Right renal cortex interstitium (tissue), 3 donors: ENCODE measurements at regions not wholly inside any gene's neighbourhood (a gene's known extent, or its start where the extent isn't known, plus 50 kb on each side); places are given as distances from the start of the nearest gene placed in this dataset.

Experiments used
- DNase-seq, 3 donors: peaks; one replicate each; pipeline ENCODE4 v3.0.0-alpha.2; 2013; ENCODE audit warnings: low read depth in 3 of 3, low spot score in 2 of 3

DNA sequence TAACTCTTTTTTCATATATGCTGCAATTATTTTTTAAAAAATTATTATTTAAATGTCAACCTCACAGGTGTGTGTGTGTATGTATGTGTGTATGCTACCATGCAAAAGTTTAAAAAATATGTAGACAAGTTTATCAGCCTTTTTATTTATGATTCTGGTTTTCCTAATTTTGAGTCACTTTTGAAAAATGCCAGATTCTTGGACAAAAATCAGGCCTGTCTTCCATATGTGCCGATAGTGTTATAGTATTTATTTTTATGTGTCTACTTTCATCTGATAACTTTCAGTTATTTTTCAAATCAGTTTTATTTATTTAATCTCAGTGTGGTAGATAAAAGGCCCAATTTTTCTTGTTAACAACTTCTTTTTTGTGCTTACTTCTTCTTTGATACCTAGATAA lies 176.2 kb downstream of the RDH14 start:
- DNase-seq: no peak

DNA sequence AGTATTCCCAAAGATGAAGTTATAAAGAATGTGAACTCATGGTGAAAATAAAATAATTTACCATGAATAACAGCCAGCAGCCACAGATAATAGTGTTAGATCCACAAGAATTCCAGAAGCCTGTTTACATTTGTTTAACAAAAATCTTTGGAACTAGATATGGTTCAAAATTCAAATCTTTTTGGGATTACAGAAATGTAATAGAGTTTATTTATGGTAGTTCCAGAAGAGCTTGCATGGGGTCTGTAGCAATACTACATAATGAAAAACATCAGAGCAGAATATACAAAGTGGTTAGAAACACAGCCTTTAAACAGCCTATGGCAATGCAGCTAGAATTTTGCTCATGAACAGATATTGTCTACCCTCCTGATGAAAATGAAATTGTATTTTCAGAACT lies 179.1 kb downstream of the RDH14 start:
- no peak for DNase-seq

DNA sequence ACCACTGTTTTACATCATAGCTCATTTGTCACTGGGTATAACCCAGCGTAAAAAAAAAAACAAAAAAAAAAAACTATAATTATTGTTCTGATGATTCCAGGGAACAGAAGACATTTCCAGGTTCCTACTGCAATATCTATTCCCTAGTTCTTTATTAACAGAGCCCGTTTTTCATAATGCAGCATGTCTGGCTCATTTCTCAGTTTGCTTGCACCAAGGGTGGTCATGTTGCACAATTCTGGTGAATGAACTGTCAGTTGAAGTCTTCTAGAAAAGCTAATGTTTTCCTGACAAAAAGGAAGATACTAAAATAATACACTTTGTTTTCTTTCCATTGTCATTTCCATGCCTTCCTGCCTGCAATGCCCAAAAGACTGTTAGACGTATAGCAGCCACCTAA lies 180.1 kb downstream of the RDH14 start:
- DNase-seq: no peak

DNA sequence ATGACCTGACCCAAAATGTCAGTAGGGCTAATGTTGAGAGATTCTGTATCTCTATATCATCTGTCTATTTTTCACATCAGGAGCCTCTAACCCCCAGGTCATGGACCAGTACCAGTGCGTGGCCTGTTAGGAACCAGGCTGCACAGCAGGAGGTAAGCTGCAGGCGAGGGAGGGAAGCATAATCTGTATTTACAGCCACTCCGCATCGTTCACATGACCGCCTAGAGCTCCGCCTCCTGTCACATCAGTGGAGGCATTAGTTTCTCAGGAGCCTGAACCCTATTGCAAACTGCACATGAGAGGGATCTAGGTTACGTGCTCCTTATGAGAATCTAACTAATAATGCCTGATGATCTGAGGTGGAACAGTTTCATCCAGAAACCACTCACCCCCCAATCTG lies 180.6 kb downstream of the RDH14 start:
- no peak for DNase-seq

DNA sequence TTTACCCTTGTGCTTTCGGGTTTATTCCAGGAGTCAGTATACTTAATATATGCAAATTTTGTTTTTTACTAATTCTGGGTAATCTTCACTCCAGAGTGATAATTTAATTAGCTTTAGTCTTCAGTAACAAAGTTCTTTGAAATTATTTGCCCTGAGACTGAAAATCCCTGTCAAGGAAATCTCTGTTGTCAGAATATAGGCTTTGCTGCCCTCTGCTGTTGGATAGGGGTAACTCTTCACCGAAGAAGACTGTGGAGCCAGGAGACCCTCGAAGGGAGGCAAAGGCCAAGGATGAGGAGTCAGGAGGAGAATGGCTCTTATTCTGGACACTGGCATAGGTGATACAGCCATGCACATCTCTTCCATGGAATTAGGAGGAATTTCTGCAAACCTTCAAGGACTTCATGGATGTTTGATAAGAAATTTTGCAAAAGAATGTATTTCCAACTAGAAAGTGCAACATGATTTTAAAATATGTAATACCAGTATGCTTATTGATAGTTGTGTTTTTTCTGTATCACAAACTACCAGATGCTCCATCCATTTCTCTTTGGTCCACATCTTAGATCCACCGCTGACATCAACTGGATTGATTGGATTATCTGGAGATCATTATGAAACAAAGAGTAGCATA lies 182.3 kb downstream of the RDH14 start:
- DNase-seq: no peak

DNA sequence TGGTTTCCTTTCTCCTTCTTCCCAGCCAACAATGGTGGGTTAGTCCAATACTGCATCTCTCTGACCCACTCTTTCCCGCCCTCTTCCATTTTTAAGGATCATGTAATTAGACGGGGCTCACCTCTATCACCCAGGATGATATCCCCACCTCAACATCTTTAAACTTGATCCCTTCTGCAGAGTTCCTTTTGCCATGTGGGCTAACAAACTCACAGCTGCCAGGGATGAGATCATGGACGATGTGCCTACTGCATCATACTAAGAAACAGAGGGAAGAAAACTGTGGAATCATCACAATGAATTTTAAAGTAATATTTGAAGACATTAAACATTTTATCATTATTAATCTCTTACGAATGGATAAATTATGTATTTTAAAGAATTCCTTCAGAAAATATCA lies 183.5 kb downstream of the RDH14 start:
- no peak for DNase-seq

DNA sequence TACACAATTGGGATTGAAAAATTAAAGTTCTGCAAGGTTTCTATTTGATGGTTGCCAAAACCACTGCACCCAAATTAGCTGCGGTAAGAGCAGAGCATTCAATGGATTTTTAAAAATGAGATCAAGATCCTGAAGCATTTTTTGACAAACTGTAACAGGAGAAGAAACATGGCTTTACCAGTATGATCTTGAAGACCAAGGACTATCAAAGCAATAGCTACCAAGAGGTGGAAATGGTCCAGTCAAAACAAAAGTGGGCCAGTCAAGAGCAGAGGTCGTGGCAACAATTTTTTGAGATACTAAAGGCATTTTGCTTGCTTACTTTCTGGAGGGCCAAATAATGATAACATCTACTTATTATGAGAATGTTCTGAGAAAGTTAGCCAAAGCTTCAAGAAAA lies 186.8 kb downstream of the RDH14 start:
- DNase-seq: no peak

DNA sequence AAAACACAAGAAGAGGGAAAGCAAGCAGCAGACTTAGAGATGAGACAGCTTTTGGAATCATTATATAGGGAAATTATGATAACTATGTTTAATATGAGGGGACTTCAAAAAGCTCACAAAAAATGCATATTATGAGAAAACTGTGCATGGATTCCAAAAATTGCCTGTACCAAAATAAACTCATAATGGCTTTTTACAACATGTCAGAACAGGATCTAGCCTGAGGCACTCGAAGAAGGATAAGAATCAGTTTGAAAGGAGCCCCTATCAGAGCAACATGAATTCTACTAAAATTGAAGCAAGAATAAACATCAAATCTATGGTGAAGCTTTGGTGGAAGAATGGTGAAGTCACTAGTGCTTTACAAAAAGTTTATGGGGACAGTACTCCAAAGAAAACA lies 187.4 kb downstream of the RDH14 start:
- DNase-seq: no peak

DNA sequence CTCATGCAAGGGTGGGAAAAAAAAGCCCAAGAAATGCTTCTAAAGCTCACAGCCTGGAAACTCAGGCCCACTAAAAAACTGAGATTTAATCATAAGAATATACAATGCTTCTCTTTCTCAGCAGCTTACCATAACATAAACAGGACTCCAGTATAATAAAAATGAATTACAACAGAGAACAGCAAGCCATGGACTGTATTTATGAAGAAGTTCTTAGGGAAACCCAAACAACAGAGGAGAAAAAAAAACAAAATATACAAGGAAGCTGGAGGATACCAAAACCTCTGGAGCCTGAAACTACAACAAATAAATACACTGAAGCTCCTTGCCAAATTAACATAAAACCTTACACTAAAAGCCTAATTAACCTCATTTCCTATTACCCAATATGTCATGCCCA lies 187.8 kb downstream of the RDH14 start:
- DNase-seq: peak in 1 of 3 donors; percentile 36

DNA sequence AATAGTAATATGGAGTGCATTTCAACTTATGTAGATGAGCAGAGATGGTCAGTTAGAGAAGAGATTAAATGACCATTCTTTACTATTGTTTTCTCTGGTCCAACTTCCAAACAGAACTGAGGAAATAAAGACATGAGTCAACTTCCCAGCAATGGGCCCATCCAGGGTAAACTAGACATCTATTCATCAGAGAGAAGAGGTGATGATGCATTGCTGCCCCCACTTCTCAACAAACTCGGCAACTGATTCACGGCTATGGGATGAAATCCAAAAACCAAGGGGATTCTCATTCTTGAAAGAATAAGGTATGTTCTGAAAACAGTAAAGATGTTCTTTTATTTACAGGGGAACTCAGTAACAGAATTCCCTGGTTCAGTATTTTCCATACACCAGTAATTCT lies 190.7 kb downstream of the RDH14 start:
- DNase-seq: no peak

DNA sequence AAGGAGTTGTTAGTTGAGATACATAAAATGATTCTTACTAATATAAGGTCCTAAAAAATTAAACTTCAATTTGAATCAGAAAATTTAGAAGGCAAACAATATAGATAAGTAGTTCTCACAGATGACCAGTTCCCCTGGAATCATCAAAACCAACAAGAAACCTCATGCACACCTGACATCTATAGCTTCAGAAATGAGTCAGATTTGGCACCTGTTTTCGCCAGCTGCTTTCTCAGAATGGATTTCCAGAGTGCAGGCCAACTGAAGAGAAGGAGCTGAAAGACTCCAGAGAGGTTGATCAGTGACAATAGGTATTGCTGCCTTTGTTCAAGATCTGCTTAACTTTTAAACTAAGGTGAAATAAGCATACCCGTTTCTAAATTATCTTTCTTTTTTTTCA lies 192.4 kb downstream of the RDH14 start:
- DNase-seq: no peak

DNA sequence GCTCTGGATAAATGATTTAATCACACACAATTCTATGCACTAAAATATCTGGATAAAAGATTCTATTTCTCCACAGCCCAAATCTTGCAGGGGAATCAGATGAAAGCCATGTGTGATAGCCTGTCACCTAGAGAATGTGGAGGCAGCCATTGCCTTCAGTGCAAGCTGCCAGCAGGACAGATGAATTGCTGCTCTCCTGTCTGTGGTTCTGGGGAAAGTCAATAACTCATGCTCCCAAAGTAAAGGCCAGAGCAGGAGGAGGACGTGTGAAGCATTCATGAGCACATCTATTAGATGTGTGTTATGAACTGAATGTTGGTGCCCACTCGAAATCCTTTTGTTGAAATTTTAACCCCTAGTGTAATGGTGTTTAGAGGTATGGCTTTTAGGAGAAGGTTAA lies 195.1 kb downstream of the RDH14 start:
- no peak for DNase-seq

DNA sequence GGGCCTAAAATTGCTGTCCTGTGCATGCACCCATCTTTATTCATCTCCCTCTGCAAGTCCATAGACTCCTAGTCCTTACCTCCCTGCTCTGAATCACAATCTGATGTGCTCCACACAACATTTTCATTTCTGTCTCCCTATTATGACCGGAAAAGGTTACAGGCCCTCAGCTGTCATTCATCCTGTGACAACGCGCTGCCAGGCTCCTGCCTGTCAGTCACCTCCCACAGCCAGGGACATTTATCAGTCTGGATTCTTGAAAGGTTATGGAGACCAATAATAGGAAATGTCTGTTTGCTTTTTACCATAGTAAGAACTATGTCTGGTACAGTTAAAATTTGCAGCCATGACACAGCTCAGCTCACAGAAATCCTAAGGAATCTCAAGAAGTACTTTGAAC lies 197.1 kb downstream of the RDH14 start:
- no peak for DNase-seq

DNA sequence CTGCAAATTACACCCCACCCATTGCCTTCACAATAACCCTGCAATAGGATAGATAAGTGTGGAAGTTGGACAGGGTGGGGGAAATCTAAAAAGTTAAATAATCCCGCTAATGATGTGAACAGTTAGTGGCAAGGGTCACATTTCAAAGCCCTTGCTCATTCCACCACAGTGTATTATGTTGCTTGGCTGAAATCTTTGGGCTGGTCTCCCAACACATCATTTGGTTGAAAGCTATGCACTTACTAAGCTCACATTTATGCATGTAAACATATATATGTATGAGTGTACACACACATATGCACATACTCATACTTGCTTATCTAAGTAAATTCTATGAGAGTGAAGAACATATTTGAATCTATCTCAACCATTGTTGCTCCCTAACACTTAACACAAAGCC lies 197.8 kb downstream of the RDH14 start:
- no peak for DNase-seq

DNA sequence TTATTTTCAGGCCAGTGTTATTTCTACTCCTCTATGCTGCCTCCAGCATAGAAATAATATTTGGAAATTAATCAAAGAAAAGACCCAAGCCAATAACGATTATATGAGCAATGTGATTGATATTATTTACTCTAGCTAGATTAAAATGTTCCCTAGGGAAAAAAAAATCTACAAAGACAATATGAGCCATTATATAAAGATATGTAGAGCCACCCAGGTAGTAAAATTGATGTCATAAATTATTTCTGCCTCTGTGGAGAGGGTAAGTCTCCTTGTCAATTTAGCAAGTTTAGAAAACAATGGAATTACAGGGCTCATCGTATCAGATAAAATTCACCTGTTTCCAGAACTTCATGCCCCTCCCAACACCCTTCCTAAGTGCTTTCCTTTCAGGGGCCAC lies 202.9 kb downstream of the RDH14 start:
- no peak for DNase-seq

DNA sequence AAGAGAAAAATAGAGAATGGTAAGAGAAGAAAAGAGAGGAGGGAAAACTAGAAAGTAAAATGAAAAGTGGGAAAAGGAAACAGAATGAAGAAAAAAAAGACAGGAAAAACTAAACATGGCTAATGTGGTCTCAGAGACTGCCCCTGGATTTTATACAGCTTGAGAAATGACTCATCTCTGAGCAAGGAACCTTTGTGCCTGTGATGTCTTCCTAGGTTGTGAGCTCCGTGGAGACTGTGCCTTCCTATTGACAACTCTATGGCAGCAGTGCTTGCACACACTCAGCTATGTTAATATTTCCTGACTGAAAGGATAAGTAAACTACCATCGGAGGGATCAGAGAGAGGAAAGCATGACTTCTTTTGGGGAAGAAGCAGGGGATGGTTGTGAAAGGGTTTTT lies 203.8 kb downstream of the RDH14 start:
- DNase-seq: no peak

DNA sequence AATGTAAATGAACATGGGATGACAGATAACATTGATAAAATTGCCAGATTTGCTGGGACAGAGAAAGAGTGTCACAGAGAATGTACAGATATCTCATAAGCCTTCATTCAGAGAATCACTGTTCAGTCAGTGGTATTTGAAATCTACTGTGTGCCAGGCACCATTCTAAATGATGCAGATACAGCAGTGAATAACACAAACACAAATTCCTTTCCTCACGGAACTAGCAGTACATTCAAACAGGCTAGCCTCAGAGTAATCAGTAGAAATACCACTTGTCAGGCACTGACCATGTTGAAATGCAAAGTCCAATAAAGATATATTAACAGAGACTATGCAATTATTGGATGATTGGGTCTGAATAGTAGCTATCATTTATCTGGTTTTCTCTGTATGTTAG lies 211.0 kb downstream of the RDH14 start:
- no peak for DNase-seq

DNA sequence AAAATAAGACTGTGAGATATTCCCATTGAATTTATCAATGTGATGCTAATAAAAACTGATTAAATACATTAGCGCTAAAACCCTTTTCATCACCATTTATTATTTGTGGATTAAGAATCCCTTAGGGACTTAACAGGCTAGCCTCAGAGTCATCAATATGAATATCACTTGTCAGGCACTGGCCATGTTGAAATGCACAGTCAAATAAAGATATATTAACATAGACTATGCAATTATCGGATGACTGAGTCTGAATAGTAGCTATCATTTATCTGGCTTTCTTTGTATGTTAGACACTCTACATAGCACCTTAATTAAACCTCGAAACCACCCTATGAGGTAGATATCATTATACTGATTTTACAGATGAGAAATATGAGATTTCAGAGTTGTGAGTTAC lies 213.6 kb downstream of the RDH14 start:
- DNase-seq: no peak

DNA sequence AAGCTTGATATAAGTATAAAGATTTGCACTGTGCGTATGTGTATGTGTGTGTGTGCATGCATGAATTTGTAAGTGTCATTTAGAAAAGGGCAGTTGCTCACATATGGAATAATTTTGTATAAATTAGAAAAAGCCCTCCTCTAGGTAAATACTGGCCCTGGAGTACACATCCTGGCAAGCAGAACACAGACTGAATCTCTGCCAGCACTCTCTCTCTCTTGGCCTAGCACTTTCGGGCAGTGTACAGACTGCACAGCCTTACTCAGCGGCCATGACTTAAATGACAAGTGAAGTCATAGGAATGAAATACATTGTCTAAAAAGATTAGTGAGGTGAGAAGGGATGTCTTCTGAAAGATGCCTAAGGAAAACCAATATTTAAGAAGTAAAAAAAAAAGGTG lies 214.1 kb downstream of the RDH14 start:
- DNase-seq: no peak

DNA sequence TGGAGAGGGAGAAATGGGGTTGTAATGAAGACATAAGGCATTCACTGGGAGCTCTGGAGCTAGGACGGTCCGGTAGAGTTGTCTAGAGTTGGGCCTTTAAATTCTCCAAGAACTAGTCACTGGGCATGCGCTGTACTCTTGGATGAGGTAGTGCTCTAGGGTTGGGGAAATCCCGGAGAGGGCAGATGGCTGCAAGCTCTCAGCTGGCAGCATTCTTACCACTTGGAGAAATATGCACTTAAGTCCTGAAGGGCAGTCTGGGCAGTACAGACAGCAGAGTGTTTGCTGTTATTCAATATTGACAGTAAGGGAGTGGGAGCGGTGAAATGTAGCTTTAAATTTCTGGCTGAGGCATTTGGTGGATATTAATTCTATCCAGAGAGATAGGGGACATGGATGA lies 214.6 kb downstream of the RDH14 start:
- no peak for DNase-seq

DNA sequence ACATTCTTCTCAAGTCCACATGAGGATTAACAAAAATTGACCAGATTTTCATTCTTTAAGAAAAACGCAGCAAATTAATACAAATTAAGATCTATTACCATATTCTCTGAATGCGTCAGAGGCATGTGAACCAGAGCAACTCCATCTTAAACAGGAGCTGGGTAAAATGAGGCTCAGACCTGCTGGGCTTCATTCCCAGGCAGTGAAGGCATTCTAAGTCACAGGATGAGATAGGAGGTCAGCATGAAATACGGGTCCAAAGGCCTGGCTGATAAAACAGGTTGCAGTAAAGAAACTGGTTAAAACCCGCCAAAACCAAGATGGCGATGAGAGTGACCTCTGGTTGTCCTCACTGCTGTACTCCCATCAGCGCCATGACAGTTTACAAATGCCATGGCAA lies 217.6 kb downstream of the RDH14 start:
- no peak for DNase-seq

DNA sequence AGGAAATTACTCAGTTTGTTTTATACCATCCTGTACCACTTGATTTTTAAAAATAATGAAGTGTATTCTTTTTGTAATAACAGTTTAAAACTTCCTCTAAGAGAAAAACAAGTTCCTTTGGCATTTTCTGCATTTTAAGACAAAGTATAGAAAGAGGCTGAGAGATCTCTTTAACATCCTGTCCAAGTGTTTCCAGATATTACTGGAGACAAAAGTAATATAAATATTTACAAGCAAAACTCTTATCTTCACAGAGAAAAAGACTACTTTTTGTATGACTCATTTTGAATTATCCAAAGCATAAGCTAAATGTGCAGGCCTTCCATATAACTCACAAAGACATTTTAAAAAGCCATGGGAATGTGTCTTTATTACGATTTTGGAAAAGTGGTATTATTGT lies 221.1 kb downstream of the RDH14 start:
- DNase-seq: no peak

DNA sequence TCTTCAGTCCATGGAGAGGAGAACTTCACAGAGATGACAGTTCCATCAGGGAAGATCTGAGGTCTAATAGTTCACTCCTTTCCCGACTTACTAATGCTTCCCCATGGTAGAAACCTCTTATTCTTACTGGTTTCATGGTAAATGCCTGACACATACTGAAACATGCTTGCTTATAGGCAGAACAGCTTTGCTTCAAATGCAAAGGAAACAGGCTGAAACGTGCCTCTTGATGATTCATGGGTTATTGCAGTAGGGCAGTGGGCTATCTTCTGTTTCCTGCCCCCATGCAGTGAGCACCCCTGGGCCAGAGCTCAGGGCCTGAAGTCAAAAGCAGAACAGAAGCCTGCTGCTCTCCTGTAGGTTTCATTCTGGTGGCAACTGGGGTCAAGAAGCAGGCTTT lies 223.5 kb downstream of the RDH14 start:
- no peak for DNase-seq

DNA sequence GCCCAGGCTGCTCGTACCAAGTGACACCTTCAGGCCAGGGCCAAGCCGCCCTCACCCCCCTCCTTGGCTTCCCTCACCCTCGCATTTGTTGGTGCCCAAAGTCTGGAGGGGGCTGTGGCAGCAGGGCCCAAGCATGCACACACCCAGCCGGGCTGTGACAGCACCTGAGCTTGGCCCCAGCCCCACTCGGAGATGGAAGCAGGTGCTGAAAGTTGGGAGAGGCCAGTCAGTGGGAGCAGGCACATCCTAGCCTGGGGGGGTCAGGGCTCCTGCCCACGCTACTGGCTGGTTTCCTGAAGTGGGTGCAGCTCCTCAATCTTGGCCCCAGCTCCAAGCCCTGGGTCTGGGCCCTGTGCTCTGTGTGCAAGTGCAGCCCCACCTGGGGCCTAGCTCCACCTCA lies 228.0 kb downstream of the RDH14 start:
- DNase-seq: no peak
